HL-60 (cell line): ENCODE measurements at regions not wholly inside any gene's neighbourhood (a gene's known extent, or its start where the extent isn't known, plus 50 kb on each side); places are given as distances from the start of the nearest gene placed in this dataset.

Source experiments
- GABPA ChIP-seq: IDR thresholded peaks from 2 replicates; pipeline ENCODE4 v1.6.1; 2012; ENCODE audit warnings: low read depth
- POLR2AphosphoS5 ChIP-seq: IDR thresholded peaks from 2 replicates; pipeline ENCODE4 v1.6.1; 2012; ENCODE audit warnings: low read depth
- SPI1 ChIP-seq: IDR thresholded peaks from 2 replicates; pipeline ENCODE4 v1.6.1; 2012; ENCODE audit warnings: low read depth, mild to moderate bottlenecking, borderline replicate concordance
- TF ChIP-seq, protein P1 (sequence below): IDR thresholded peaks from one replicate; pipeline ENCODE4 v1.5.1; 2011; ENCODE audit warnings: low read length, control low read depth, inconsistent platforms; ENCODE audit not compliant: insufficient read depth
- TF ChIP-seq, protein P2 (sequence below): IDR thresholded peaks from 2 replicates; pipeline ENCODE4 v1.6.1; 2012; ENCODE audit warnings: low read depth; ENCODE audit not compliant: insufficient replicate concordance

DNA sequence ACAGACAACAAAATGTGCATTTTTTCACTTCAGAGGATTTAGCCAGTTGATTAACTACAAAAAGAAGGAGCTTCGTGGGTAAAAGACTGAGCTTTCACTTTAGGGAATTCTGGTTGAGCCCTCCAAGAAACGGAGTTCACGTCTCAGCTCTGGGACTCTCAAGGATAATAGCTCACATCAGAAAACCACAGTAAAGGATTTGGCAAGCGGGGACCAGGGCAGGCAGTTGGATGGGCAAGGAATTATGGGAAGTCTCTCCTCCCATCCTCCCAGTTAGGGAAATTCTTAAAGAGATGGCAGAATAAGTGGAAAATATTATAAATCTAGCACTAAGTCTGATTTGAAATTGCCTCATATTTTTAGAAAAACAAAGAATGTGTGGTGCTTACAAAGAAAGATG, 188.3 kb upstream of the EOMES start:
- TF ChIP-seq, protein P1, sequence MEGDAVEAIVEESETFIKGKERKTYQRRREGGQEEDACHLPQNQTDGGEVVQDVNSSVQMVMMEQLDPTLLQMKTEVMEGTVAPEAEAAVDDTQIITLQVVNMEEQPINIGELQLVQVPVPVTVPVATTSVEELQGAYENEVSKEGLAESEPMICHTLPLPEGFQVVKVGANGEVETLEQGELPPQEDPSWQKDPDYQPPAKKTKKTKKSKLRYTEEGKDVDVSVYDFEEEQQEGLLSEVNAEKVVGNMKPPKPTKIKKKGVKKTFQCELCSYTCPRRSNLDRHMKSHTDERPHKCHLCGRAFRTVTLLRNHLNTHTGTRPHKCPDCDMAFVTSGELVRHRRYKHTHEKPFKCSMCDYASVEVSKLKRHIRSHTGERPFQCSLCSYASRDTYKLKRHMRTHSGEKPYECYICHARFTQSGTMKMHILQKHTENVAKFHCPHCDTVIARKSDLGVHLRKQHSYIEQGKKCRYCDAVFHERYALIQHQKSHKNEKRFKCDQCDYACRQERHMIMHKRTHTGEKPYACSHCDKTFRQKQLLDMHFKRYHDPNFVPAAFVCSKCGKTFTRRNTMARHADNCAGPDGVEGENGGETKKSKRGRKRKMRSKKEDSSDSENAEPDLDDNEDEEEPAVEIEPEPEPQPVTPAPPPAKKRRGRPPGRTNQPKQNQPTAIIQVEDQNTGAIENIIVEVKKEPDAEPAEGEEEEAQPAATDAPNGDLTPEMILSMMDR: no peak
- TF ChIP-seq POLR2AphosphoS5: no peak
- TF ChIP-seq, protein P2, sequence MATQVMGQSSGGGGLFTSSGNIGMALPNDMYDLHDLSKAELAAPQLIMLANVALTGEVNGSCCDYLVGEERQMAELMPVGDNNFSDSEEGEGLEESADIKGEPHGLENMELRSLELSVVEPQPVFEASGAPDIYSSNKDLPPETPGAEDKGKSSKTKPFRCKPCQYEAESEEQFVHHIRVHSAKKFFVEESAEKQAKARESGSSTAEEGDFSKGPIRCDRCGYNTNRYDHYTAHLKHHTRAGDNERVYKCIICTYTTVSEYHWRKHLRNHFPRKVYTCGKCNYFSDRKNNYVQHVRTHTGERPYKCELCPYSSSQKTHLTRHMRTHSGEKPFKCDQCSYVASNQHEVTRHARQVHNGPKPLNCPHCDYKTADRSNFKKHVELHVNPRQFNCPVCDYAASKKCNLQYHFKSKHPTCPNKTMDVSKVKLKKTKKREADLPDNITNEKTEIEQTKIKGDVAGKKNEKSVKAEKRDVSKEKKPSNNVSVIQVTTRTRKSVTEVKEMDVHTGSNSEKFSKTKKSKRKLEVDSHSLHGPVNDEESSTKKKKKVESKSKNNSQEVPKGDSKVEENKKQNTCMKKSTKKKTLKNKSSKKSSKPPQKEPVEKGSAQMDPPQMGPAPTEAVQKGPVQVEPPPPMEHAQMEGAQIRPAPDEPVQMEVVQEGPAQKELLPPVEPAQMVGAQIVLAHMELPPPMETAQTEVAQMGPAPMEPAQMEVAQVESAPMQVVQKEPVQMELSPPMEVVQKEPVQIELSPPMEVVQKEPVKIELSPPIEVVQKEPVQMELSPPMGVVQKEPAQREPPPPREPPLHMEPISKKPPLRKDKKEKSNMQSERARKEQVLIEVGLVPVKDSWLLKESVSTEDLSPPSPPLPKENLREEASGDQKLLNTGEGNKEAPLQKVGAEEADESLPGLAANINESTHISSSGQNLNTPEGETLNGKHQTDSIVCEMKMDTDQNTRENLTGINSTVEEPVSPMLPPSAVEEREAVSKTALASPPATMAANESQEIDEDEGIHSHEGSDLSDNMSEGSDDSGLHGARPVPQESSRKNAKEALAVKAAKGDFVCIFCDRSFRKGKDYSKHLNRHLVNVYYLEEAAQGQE: no peak
- TF ChIP-seq GABPA: no peak
- TF ChIP-seq SPI1: no peak
